Activated CD8-positive, alpha-beta T cell treated with anti-CD3 and anti-CD28 coated beads for 36 hours (primary cell): ENCODE measurements at regions not wholly inside any gene's neighbourhood (a gene's known extent, or its start where the extent isn't known, plus 50 kb on each side); places are given as distances from the start of the nearest gene placed in this dataset.

ENCODE experiments used
- ATAC-seq: fragments of 200-7000 bp; cut with Tn5 transposase; one replicate; pipeline ENCODE4 v1.10.0; 2021; ENCODE audit warnings: mild to moderate bottlenecking, moderate library complexity
- CTCF ChIA-PET: fragments of 350-600 bp; sonication (Branson Sonifier 250); formaldehyde crosslinking; loops from one replicate; lab custom pipeline; 2021; ENCODE audit warnings: antibody characterized with exemption; lab: Charles Lee
- POLR2A ChIA-PET: fragments of 350-600 bp; sonication (Branson Sonifier 250); formaldehyde crosslinking; loops from one replicate; lab custom pipeline; 2021; ENCODE audit warnings: antibody characterized with exemption; lab: Charles Lee
- DNase-seq: peaks from one replicate; pipeline ENCODE4 v3.0.0-alpha.2; 2020
- H3K27ac Mint-ChIP-seq: one replicate; pipeline ENCODE4 v1.8.0; 2021; ENCODE audit warnings: mild to moderate bottlenecking, mixed read lengths
- H3K27me3 Mint-ChIP-seq: one replicate; pipeline ENCODE4 v1.8.0; 2021; ENCODE audit warnings: mixed read lengths
- H3K36me3 Mint-ChIP-seq: one replicate; pipeline ENCODE4 v1.8.0; 2021; ENCODE audit warnings: low read depth, mixed read lengths
- H3K4me1 Mint-ChIP-seq: one replicate; pipeline ENCODE4 v1.8.0; 2021; ENCODE audit warnings: low read depth, mixed read lengths
- H3K4me3 Mint-ChIP-seq: one replicate; pipeline ENCODE4 v1.8.0; 2021; ENCODE audit warnings: mild to moderate bottlenecking, moderate library complexity, mixed read lengths
- H3K9me3 Mint-ChIP-seq: one replicate; pipeline ENCODE4 v1.8.0; 2021; ENCODE audit warnings: mixed read lengths
- intact Hi-C: fragments of 100-400 bp; cut with micrococcal nuclease; formaldehyde crosslinking; loops from one replicate; pipeline ENCODE4 v1.10.0; 2022
- TF ChIP-seq, protein P1 (sequence below): fragments of 200-600 bp; IDR thresholded peaks from one replicate; pipeline ENCODE4 v1.8.0; 2022; ENCODE audit warnings: antibody characterized with exemption, mild to moderate bottlenecking

- no peak for DNase-seq
- POLR2A ChIA-PET, result no interaction called here
- no peak overlapping the region for H3K4me3 Mint-ChIP-seq
- H3K9me3 Mint-ChIP-seq, result no peaks in the 10 kb centered on the region
- no peak overlapping the region for H3K27ac Mint-ChIP-seq
- intact Hi-C loops, result no loop called here
- no peaks in the 10 kb centered on the region for H3K36me3 Mint-ChIP-seq
- H3K27me3 Mint-ChIP-seq, result no peaks in the 10 kb centered on the region
- CTCF ChIA-PET, result no interaction called here
- ATAC-seq, result no peak
- TF ChIP-seq, protein P1, sequence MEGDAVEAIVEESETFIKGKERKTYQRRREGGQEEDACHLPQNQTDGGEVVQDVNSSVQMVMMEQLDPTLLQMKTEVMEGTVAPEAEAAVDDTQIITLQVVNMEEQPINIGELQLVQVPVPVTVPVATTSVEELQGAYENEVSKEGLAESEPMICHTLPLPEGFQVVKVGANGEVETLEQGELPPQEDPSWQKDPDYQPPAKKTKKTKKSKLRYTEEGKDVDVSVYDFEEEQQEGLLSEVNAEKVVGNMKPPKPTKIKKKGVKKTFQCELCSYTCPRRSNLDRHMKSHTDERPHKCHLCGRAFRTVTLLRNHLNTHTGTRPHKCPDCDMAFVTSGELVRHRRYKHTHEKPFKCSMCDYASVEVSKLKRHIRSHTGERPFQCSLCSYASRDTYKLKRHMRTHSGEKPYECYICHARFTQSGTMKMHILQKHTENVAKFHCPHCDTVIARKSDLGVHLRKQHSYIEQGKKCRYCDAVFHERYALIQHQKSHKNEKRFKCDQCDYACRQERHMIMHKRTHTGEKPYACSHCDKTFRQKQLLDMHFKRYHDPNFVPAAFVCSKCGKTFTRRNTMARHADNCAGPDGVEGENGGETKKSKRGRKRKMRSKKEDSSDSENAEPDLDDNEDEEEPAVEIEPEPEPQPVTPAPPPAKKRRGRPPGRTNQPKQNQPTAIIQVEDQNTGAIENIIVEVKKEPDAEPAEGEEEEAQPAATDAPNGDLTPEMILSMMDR, result no peak
- no peaks in the 10 kb centered on the region for H3K4me1 Mint-ChIP-seq
Observed at GRCh38 chr2:55811048-55811447, 112.5 kb downstream of the EFEMP1 start.

- Mint-ChIP-seq H3K4me1 (no peaks in the 10 kb centered on the region), H3K27me3 (no peaks in the 10 kb centered on the region), H3K27ac (no peak overlapping the region), H3K36me3 (no peaks in the 10 kb centered on the region), H3K9me3 (no peaks in the 10 kb centered on the region), H3K4me3 (no peak overlapping the region)
- CTCF ChIA-PET, result no interaction called here
- TF ChIP-seq, protein P1, result no peak
- no peak for DNase-seq
- POLR2A ChIA-PET, result no interaction called here
- intact Hi-C loops, result no loop called here
- no peak for ATAC-seq
Observed at GRCh38 chr2:55810622-55811020, 113.0 kb downstream of the EFEMP1 start.

- no peak for DNase-seq
- POLR2A ChIA-PET, result no interaction called here
- no peaks in the 10 kb centered on the region for H3K27me3 Mint-ChIP-seq
- H3K4me3 Mint-ChIP-seq, result no peak overlapping the region
- H3K4me1 Mint-ChIP-seq, result no peaks in the 10 kb centered on the region
- intact Hi-C loops, result no loop called here
- no peak overlapping the region for H3K27ac Mint-ChIP-seq
- H3K36me3 Mint-ChIP-seq, result no peaks in the 10 kb centered on the region
- TF ChIP-seq, protein P1, result no peak
- CTCF ChIA-PET, result no interaction called here
- no peak for ATAC-seq
- no peaks in the 10 kb centered on the region for H3K9me3 Mint-ChIP-seq
Observed at GRCh38 chr2:55809875-55810621, 113.5 kb downstream of the EFEMP1 start.

DNA sequence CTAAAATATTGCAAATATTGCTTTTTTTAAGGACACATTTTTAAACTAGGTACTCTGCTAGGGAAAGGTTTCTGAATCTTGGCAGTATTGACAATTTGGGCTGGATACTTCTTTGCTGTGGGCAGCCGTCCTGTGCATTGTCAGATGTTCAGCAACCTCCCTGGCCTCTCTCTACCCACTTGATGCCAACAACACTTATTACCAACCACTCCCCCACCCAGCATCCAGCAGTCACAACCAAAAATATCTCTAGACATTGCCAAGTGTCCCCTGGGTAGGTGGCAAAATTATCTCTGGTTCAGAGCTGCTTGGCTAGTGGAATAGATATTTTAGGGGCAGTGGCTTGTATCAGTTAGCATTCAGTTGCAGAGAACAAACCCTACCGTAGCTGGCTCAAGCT lies 114.3 kb upstream of the PNPT1 start:
- Mint-ChIP-seq H3K36me3 (no peaks in the 10 kb centered on the region), H3K27ac (no peak overlapping the region), H3K4me1 (no peaks in the 10 kb centered on the region), H3K4me3 (no peak overlapping the region), H3K27me3 (no peaks in the 10 kb centered on the region), H3K9me3 (no peaks in the 10 kb centered on the region)
- TF ChIP-seq, protein P1, result no peak
- no peak for ATAC-seq
- intact Hi-C loops, result no loop called here
- DNase-seq, result no peak
- ChIA-PET POLR2A (no interaction called here), CTCF (no interaction called here)

DNA sequence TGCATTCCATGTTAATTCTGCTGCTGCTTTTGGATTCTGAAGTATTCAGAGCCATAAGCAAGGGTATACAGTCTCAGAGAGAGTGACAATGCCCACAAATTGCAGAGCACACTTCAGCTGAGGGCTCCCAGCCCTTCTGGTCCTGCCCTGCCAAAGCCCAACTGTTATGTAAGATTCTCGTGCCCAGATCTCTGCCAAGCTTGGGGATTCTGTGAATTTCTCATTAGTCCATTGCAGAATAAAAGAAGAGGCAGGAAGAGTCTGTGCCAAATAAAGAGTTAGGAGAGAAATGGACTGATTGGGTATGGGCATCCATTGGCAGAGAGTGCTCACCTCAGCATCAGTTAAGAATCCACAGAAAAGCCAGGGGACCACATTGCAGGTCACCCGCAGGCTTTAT lies 112.0 kb upstream of the PNPT1 start:
- no peaks in the 10 kb centered on the region for H3K9me3 Mint-ChIP-seq
- intact Hi-C loops, result no loop called here
- ATAC-seq (no peak), DNase-seq (no peak)
- no peaks in the 10 kb centered on the region for H3K27me3 Mint-ChIP-seq
- no peak overlapping the region for H3K27ac Mint-ChIP-seq
- H3K4me3 Mint-ChIP-seq, result no peak overlapping the region
- CTCF ChIA-PET, result no interaction called here
- no peaks in the 10 kb centered on the region for H3K36me3 Mint-ChIP-seq
- POLR2A ChIA-PET, result no interaction called here
- H3K4me1 Mint-ChIP-seq, result no peaks in the 10 kb centered on the region
- TF ChIP-seq, protein P1, result no peak
